Mucosa of rectum (tissue), 2 donors: ENCODE measurements at regions not wholly inside any gene's neighbourhood (a gene's known extent, or its start where the extent isn't known, plus 50 kb on each side); places are given as distances from the start of the nearest gene placed in this dataset.

Source experiments
- H3K27ac ChIP-seq, 2 donors: one replicate each; pipeline ENCODE4 v1.7.0; 2013; ENCODE audit warnings: inconsistent platforms in 2 of 2, low read depth in 2 of 2, low read length in 2 of 2
- H3K27me3 ChIP-seq, 2 donors: one replicate each; pipeline ENCODE4 v1.7.0; 2013; ENCODE audit warnings: low read length in 2 of 2; ENCODE audit not compliant: control insufficient read depth in 2 of 2, insufficient read depth in 2 of 2
- H3K36me3 ChIP-seq, 2 donors: one replicate each; pipeline ENCODE4 v1.7.0; 2013; ENCODE audit warnings: low read length in 2 of 2; ENCODE audit not compliant: control insufficient read depth in 2 of 2, insufficient read depth in 2 of 2
- H3K4me1 ChIP-seq, 2 donors: one replicate each; pipeline ENCODE4 v1.7.0; 2013; ENCODE audit warnings: low read length in 2 of 2, mild to moderate bottlenecking in 1 of 2; ENCODE audit not compliant: control insufficient read depth in 2 of 2, insufficient read depth in 2 of 2
- H3K4me3 ChIP-seq, 2 donors: one replicate each; pipeline ENCODE4 v1.7.0; 2013; ENCODE audit warnings: low read length in 2 of 2
- H3K9ac ChIP-seq, 2 donors: one replicate each; pipeline ENCODE4 v1.7.0; 2013; ENCODE audit warnings: low read length in 2 of 2, low read depth in 1 of 2, mild to moderate bottlenecking in 1 of 2
- H3K9me3 ChIP-seq, 2 donors: one replicate each; pipeline ENCODE4 v1.7.0; 2013; ENCODE audit warnings: low read length in 2 of 2; ENCODE audit not compliant: control insufficient read depth in 2 of 2
- donor health status: healthy.
- donor health status: Normal muscosa, but diverticular disease.

DNA sequence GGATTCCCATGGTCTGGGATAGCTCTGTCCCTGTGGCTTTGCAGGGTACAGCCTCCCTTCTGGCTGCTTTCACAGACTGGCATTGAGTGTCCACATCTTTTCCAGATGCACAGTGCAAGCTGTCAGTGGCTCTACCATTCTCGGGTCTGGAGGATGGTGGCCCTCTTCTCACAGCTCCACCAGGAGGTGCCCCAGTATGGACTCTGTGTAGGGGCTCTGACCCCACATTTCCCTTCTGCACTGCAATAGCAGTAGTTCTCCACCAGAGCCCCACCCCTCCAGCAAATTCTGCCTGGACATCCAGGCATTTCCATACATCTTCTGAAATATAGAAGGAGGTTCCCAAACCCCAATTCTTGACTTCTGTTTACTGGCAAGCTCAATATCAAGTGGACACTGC is 50.2 kb upstream of the GRID2 start:
- Histone ChIP-seq H3K27me3 (no peaks in the 10 kb centered on the region), H3K4me1 (no peaks in the 10 kb centered on the region), H3K36me3 (no peaks in the 10 kb centered on the region), H3K9me3 (no peaks in the 10 kb centered on the region), H3K9ac (no peak overlapping the region), H3K4me3 (no peak overlapping the region), H3K27ac (no peak overlapping the region)
